Fibroblast of lung (primary cell): ENCODE measurements at regions not wholly inside any gene's neighbourhood (a gene's known extent, or its start where the extent isn't known, plus 50 kb on each side); places are given as distances from the start of the nearest gene placed in this dataset.

Experiments
- EZH2 ChIP-seq: IDR thresholded peaks from 2 replicates; pipeline ENCODE4 v1.5.1; 2012; ENCODE audit warnings: low read length, control low read depth, mild to moderate bottlenecking; ENCODE audit errors: missing control alignments
- TF ChIP-seq, protein P1 (sequence below), 2 donors: IDR thresholded peaks in 1 of 2; conservative IDR thresholded peaks in 1 of 2; 1 replicate in 1 of 2; 2 replicates in 1 of 2; pipeline ENCODE4 v1.5.1; 2011 to 2012; ENCODE audit warnings: low read length in 2 of 2, control low read depth in 1 of 2, inconsistent platforms in 1 of 2, low read depth in 1 of 2, mild to moderate bottlenecking in 1 of 2

DNA sequence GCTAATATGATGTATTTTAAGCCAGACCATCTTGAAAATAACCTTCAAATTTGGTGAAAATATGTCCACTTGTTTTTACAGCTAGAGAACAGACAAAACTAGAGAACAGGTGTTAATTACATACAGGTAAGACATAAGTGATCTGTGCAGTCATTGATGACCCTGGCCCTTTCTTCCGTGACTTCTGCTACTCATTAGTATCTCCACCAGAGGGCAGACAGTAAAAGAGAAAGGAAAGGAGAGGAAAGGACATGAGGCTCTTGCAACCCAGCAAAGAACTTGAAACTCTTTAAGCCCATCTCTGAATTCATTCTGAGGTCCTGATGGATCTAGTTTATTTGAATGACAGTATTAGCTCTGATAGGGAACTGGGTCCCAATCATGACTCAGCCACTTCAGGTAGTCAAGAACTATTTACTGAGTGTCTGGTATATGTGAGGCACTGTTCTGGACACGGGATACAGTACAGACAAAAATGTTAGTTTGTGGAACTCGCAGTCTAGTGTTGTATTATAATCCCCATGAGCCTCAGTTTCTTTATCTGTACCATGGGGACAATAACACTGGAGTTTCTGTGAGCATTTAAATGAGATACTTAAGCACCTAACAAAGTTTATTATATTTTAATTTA lies 121.0 kb upstream of the TEX13D start:
- TF ChIP-seq EZH2, result no peak
- TF ChIP-seq, protein P1, sequence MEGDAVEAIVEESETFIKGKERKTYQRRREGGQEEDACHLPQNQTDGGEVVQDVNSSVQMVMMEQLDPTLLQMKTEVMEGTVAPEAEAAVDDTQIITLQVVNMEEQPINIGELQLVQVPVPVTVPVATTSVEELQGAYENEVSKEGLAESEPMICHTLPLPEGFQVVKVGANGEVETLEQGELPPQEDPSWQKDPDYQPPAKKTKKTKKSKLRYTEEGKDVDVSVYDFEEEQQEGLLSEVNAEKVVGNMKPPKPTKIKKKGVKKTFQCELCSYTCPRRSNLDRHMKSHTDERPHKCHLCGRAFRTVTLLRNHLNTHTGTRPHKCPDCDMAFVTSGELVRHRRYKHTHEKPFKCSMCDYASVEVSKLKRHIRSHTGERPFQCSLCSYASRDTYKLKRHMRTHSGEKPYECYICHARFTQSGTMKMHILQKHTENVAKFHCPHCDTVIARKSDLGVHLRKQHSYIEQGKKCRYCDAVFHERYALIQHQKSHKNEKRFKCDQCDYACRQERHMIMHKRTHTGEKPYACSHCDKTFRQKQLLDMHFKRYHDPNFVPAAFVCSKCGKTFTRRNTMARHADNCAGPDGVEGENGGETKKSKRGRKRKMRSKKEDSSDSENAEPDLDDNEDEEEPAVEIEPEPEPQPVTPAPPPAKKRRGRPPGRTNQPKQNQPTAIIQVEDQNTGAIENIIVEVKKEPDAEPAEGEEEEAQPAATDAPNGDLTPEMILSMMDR (conservative IDR thresholded peaks at IDR 0.05 in 1 of 2, IDR thresholded peaks at IDR 0.05 in 1 of 2; ENCODE audit: low read depth in 1 of 2, low read length in 2 of 2), result peak; percentile 50 to 57
